Tibial nerve (tissue), 4 donors: ENCODE measurements at regions not wholly inside any gene's neighbourhood (a gene's known extent, or its start where the extent isn't known, plus 50 kb on each side); places are given as distances from the start of the nearest gene placed in this dataset.
"Not testable (repeated sequence)": the region's sequence is repeated elsewhere in the genome, so short reads cannot be mapped to it uniquely, and the experiment has no call there.

Experiments used
- DNase-seq, 2 donors: peaks; one replicate each; pipeline ENCODE4 v3.0.0-alpha.2; 2019; ENCODE audit warnings: low spot score in 2 of 2
- H3K27ac ChIP-seq, 4 donors: fragments of 200-600 bp; sonication (generic) in 3 of 4; one replicate each; pipeline ENCODE4 v1.5.1; 2017 to 2019; ENCODE audit warnings: mild to moderate bottlenecking in 1 of 4
- H3K27me3 ChIP-seq, 2 donors: fragments of 200-600 bp; sonication (generic) in 1 of 2; one replicate each; pipeline versions ENCODE4 v1.5.1 to v1.6.0; 2017 to 2019
- H3K36me3 ChIP-seq, 3 donors: fragments of 200-600 bp; sonication (generic); one replicate each; pipeline ENCODE4 v1.5.1; 2018 to 2019
- H3K4me1 ChIP-seq, 4 donors: fragments of 200-600 bp; sonication (generic) in 3 of 4; one replicate each; pipeline ENCODE4 v1.5.1; 2017 to 2019
- H3K4me3 ChIP-seq, 4 donors: fragments of 200-600 bp; sonication (generic) in 3 of 4; one replicate each; pipeline ENCODE4 v1.5.1; 2017 to 2019; ENCODE audit warnings: mild to moderate bottlenecking in 1 of 4, moderate library complexity in 1 of 4
- H3K9me3 ChIP-seq, 4 donors: fragments of 200-600 bp; sonication (generic) in 3 of 4; one replicate each; pipeline ENCODE4 v1.5.1; 2017 to 2019
- CTCF ChIP-seq, 5 experiments: fragments of 200-600 bp in 3 of 5; fragments of 450-650 bp in 2 of 5; sonication (generic) in 3 of 5; IDR thresholded peaks; one replicate each; pipeline ENCODE4 v1.5.1; 2016 to 2019; ENCODE audit warnings: antibody characterized with exemption in 5 of 5, mild to moderate bottlenecking in 3 of 5, moderate library complexity in 2 of 5
- EP300 ChIP-seq, 2 donors: sonication (generic); formaldehyde crosslinking; IDR thresholded peaks; one replicate each; pipeline ENCODE4 v1.6.1; 2017; ENCODE audit warnings: antibody characterized with exemption in 2 of 2, mild to moderate bottlenecking in 1 of 2
- POLR2A ChIP-seq, 2 donors: fragments of 450-650 bp; IDR thresholded peaks; one replicate each; pipeline ENCODE4 v1.6.1; 2017; ENCODE audit warnings: antibody characterized with exemption in 2 of 2, mild to moderate bottlenecking in 2 of 2, moderate library complexity in 2 of 2
- WGBS, 2 donors: methylation state at CpG; one replicate each; pipeline ENCODE4 v1.1.5; 2018; 5-methylcytosine and 5-hydroxymethylcytosine counted together

- no peak overlapping the region for H3K4me3 ChIP-seq
- H3K4me1 ChIP-seq, result no peaks in the 10 kb centered on the region
- H3K27me3 ChIP-seq, result no peaks in the 10 kb centered on the region
- no peak for DNase-seq
- no peaks in the 10 kb centered on the region for H3K36me3 ChIP-seq
- no peaks in the 10 kb centered on the region for H3K9me3 ChIP-seq
- 83 to 91% methylated on average over 2 of the region's 2 CpGs for WGBS, 2 donors
- H3K27ac ChIP-seq, result no peak overlapping the region
- TF ChIP-seq EP300 (IDR thresholded peaks at IDR 0.05), result no peak
Observed at GRCh38 chr20:16863303-16863702, 115.1 kb downstream of the OTOR start.

GRCh38 chr20:16864069-16864468, 115.9 kb downstream of the OTOR start:
- Histone ChIP-seq H3K27ac (peak overlapping the region in 1 of 4 donors; percentile 49), H3K4me1 (no peaks in the 10 kb centered on the region), H3K36me3 (no peaks in the 10 kb centered on the region), H3K9me3 (no peaks in the 10 kb centered on the region), H3K4me3 (no peak overlapping the region), H3K27me3 (no peaks in the 10 kb centered on the region)
- DNase-seq, result no peak
- TF ChIP-seq CTCF (IDR thresholded peaks at IDR 0.05) (no peak), POLR2A (IDR thresholded peaks at IDR 0.05) (no peak), EP300 (IDR thresholded peaks at IDR 0.05) (no peak)
- WGBS, 2 donors, result 60 to 68% methylated on average over 5 of the region's 5 CpGs

DNA sequence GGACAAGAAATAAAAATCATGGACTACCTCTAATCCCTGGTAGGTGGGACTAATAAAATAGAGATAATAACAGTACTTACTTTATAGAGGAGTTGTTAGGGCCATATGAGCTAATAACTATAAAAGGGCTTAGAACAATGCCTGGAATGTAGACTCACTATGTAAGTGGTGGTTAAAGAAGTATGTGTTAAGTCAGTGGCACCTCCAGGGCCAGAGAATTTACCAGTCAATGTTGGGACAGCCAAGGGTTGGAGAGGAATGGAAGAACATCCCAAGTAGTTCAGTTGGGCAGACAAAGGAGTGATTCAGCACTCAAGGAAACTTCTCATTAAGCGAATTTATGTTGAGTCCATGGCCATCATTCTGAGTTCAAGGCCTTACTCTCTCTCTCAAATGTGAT, 116.8 kb downstream of the OTOR start:
- no peaks in the 10 kb centered on the region for H3K4me1 ChIP-seq
- DNase-seq, result no peak
- H3K27me3 ChIP-seq, result no peaks in the 10 kb centered on the region
- no peak overlapping the region for H3K27ac ChIP-seq
- H3K36me3 ChIP-seq, result no peaks in the 10 kb centered on the region
- TF ChIP-seq EP300 (IDR thresholded peaks at IDR 0.05) (no peak), POLR2A (IDR thresholded peaks at IDR 0.05) (no peak), CTCF (IDR thresholded peaks at IDR 0.05) (no peak)
- WGBS, 2 donors, result 38 to 50% methylated on average over 1 of the region's 1 CpG
- no peak overlapping the region for H3K4me3 ChIP-seq
- H3K9me3 ChIP-seq, result no peaks in the 10 kb centered on the region

DNA sequence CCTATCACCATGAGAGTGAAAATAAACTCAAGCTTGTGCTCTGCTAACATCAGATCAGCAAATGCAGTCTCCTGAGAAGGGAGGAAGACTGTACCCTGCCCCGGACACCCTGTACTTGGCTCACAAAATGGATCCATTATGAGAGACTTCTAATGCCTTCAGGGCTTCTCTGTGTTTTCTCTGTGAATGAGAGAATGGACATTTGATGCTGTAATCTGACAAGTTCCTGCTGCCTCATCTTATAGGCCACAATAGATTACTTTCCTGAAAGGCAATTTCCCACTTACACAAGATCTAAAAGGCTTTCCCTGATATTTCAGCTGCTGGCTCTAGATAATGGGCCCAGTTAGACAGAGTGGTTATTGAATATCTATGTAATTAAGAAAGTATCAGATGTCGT, 117.2 kb downstream of the OTOR start:
- Histone ChIP-seq H3K4me3 (no peak overlapping the region), H3K36me3 (no peaks in the 10 kb centered on the region), H3K27me3 (no peaks in the 10 kb centered on the region), H3K4me1 (no peaks in the 10 kb centered on the region), H3K9me3 (no peaks in the 10 kb centered on the region), H3K27ac (peak overlapping the region in 1 of 4 donors; percentile 22)
- TF ChIP-seq CTCF (IDR thresholded peaks at IDR 0.05) (no peak), POLR2A (IDR thresholded peaks at IDR 0.05) (no peak)
- WGBS, 2 donors, result 51 to 56% methylated on average over 2 of the region's 2 CpGs
- DNase-seq, result no peak

DNA sequence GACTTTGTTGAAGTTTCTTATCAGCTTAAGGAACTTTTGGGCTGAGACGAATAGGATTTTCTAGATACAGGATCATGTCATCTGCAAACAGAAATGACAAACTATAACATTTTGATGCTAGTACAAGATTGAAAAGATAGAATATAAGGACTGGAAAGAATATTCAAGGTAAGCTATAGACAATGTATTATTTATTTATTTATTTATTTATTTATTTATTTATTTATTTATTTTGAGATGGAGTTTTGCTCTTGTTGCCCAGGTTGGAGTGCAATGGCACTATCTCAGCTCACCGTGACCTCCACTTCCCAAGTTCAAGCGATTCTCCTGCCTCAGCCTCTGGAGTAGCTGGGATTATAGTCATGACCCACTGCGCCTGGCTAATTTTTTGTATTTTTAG, 125.0 kb downstream of the OTOR start:
- H3K4me3 ChIP-seq, H3K9me3 ChIP-seq, H3K27me3 ChIP-seq, DNase-seq, H3K27ac ChIP-seq, H3K36me3 ChIP-seq, H3K4me1 ChIP-seq: not testable (repeated sequence)
- 93 to 97% methylated on average over 4 of the region's 4 CpGs for WGBS, 2 donors

DNA sequence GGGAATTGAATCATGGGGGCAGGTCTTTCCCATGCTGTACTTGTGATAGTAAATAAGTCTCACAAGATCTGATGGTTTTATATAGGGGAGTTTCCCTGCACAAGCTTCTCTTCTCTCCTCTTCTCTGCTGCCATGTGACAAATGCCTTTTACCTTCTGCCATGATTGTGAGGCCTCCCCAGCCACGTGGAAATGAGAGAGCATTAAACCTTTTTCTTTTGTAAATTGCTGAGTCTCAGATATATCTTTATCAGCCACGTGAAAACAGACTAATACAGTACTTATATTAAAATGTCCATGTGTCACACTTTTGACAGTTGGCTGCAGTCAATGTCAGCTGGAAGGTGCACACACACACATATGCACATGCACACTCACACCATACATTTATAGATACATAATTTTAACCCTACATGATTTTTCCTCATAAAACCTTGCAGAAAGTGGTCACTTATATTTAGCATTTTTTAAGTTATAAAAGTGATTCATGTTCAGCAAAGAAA, 128.9 kb downstream of the OTOR start:
- H3K36me3 ChIP-seq, result no peaks in the 10 kb centered on the region
- no peaks in the 10 kb centered on the region for H3K4me1 ChIP-seq
- no peaks in the 10 kb centered on the region for H3K27me3 ChIP-seq
- WGBS, 2 donors, result 45 to 47% methylated on average over 2 of the region's 2 CpGs
- no peak for DNase-seq
- H3K9me3 ChIP-seq, result no peaks in the 10 kb centered on the region
- TF ChIP-seq EP300 (IDR thresholded peaks at IDR 0.05) (no peak), CTCF (IDR thresholded peaks at IDR 0.05) (no peak), POLR2A (IDR thresholded peaks at IDR 0.05) (no peak)
- no peak overlapping the region for H3K27ac ChIP-seq
- no peak overlapping the region for H3K4me3 ChIP-seq
